ENCODE measurements at regions not wholly inside any gene's neighbourhood (a gene's known extent, or its start where the extent isn't known, plus 50 kb on each side); places are given as distances from the start of the nearest gene placed in this dataset.
"Not testable (repeated sequence)": the region's sequence is repeated elsewhere in the genome, so short reads cannot be mapped to it uniquely, and the experiment has no call there.

- DNase-seq (ENCODE audit: low read depth in 4 of 4, low spot score in 2 of 4): not testable (repeated sequence)
These were observed 135.2 kb downstream of the FAM72B start for GRCh38 chr1:121048769-121049443.

- DNase-seq (ENCODE audit: low read depth in 4 of 4, low spot score in 2 of 4): not testable (repeated sequence)
These were observed 134.0 kb downstream of the FAM72B start for GRCh38 chr1:121050097-121050496.

- DNase-seq (ENCODE audit: low read depth in 4 of 4, low spot score in 2 of 4): not testable (repeated sequence)
These were observed 132.9 kb downstream of the FAM72B start for GRCh38 chr1:121051161-121051790.

GRCh38 chr1:121052081-121052660 lies 132.0 kb downstream of the FAM72B start:
- DNase-seq (ENCODE audit: low read depth in 4 of 4, low spot score in 2 of 4): not testable (repeated sequence)

- not testable (repeated sequence) for DNase-seq (ENCODE audit: low read depth in 4 of 4, low spot score in 2 of 4)
These were observed 129.2 kb downstream of the FAM72B start for GRCh38 chr1:121054928-121055327.

GRCh38 chr1:121066925-121067324 lies 117.2 kb downstream of the FAM72B start:
- not testable (repeated sequence) for DNase-seq (ENCODE audit: low read depth in 4 of 4, low spot score in 2 of 4)

- DNase-seq (ENCODE audit: low read depth in 4 of 4, low spot score in 2 of 4): not testable (repeated sequence)
These were observed 115.2 kb downstream of the FAM72B start for GRCh38 chr1:121068738-121069499.

GRCh38 chr1:121073852-121074251 lies 110.3 kb downstream of the FAM72B start:
- DNase-seq (ENCODE audit: low read depth in 4 of 4, low spot score in 2 of 4): not testable (repeated sequence)

GRCh38 chr1:121075254-121075805 lies 108.8 kb downstream of the FAM72B start:
- DNase-seq (ENCODE audit: low read depth in 4 of 4, low spot score in 2 of 4): not testable (repeated sequence)

- not testable (repeated sequence) for DNase-seq (ENCODE audit: low read depth in 4 of 4, low spot score in 2 of 4)
These were observed 107.5 kb downstream of the FAM72B start for GRCh38 chr1:121076674-121077073.

- DNase-seq (ENCODE audit: low read depth in 4 of 4, low spot score in 2 of 4): not testable (repeated sequence)
These were observed 104.5 kb downstream of the FAM72B start for GRCh38 chr1:121079655-121080054.

- DNase-seq (ENCODE audit: low read depth in 4 of 4, low spot score in 2 of 4): not testable (repeated sequence)
These were observed 103.8 kb downstream of the FAM72B start for GRCh38 chr1:121080197-121080903.

GRCh38 chr1:121080904-121081264 lies 103.3 kb downstream of the FAM72B start:
- DNase-seq (ENCODE audit: low read depth in 4 of 4, low spot score in 2 of 4): not testable (repeated sequence)

- DNase-seq (ENCODE audit: low read depth in 4 of 4, low spot score in 2 of 4): not testable (repeated sequence)
These were observed 102.4 kb downstream of the FAM72B start for GRCh38 chr1:121081625-121082199.

GRCh38 chr1:121082995-121083394 lies 101.1 kb downstream of the FAM72B start:
- DNase-seq (ENCODE audit: low read depth in 4 of 4, low spot score in 2 of 4): not testable (repeated sequence)

- DNase-seq (ENCODE audit: low read depth in 4 of 4, low spot score in 2 of 4): not testable (repeated sequence)
These were observed 97.9 kb downstream of the FAM72B start for GRCh38 chr1:121086249-121086648.

- not testable (repeated sequence) for DNase-seq (ENCODE audit: low read depth in 4 of 4, low spot score in 2 of 4)
These were observed 96.9 kb downstream of the FAM72B start for GRCh38 chr1:121087221-121087620.

GRCh38 chr1:121088568-121088967 lies 95.6 kb downstream of the FAM72B start:
- not testable (repeated sequence) for DNase-seq (ENCODE audit: low read depth in 4 of 4, low spot score in 2 of 4)

- not testable (repeated sequence) for DNase-seq (ENCODE audit: low read depth in 4 of 4, low spot score in 2 of 4)
These were observed 91.7 kb downstream of the FAM72B start for GRCh38 chr1:121092329-121092968.

All from left renal cortex interstitium (tissue), 4 donors.